Cortex of kidney (tissue), 1 donor: ENCODE measurements at regions not wholly inside any gene's neighbourhood (a gene's known extent, or its start where the extent isn't known, plus 50 kb on each side); places are given as distances from the start of the nearest gene placed in this dataset.
"Not testable (repeated sequence)": the region's sequence is repeated elsewhere in the genome, so short reads cannot be mapped to it uniquely, and the experiment has no call there.

ENCODE experiments used
- DNase-seq: peaks from one replicate; lab custom pipeline; 2025; lab: John Stamatoyannopoulos, UW

- no peak for DNase-seq
These were observed 106.3 kb upstream of the ANKRD28 start for GRCh38 chr3:15903759-15904720.

- DNase-seq, result no peak
These were observed 107.3 kb upstream of the ANKRD28 start for GRCh38 chr3:15905041-15905440.

GRCh38 chr3:15907403-15907802 lies 109.6 kb upstream of the ANKRD28 start:
- DNase-seq, result not testable (repeated sequence)

GRCh38 chr3:15918988-15919387 lies 121.2 kb upstream of the ANKRD28 start:
- no peak for DNase-seq

- DNase-seq, result no peak
These were observed 122.2 kb upstream of the ANKRD28 start for GRCh38 chr3:15919971-15920370.

GRCh38 chr3:15923640-15924405 lies 126.0 kb upstream of the ANKRD28 start:
- no peak for DNase-seq

- no peak for DNase-seq
These were observed 127.1 kb upstream of the ANKRD28 start for GRCh38 chr3:15924914-15925313.

GRCh38 chr3:15926871-15927270 lies 129.1 kb upstream of the ANKRD28 start:
- DNase-seq, result no peak

- no peak for DNase-seq
These were observed 130.2 kb upstream of the ANKRD28 start for GRCh38 chr3:15927969-15928368.

GRCh38 chr3:15929944-15930571 lies 132.3 kb upstream of the ANKRD28 start:
- DNase-seq, result no peak

GRCh38 chr3:15932348-15933300 lies 134.8 kb upstream of the ANKRD28 start:
- DNase-seq, result no peak

GRCh38 chr3:15933439-15934139 lies 135.8 kb upstream of the ANKRD28 start:
- no peak for DNase-seq

GRCh38 chr3:15934389-15935195 lies 136.8 kb upstream of the ANKRD28 start:
- no peak for DNase-seq

- DNase-seq, result no peak
These were observed 138.5 kb upstream of the ANKRD28 start for GRCh38 chr3:15936312-15936711.

GRCh38 chr3:15940641-15941040 lies 142.9 kb upstream of the ANKRD28 start:
- DNase-seq, result no peak

GRCh38 chr3:15941457-15941856 lies 143.7 kb upstream of the ANKRD28 start:
- DNase-seq, result not testable (repeated sequence)

GRCh38 chr3:15941958-15942357 lies 144.2 kb upstream of the ANKRD28 start:
- no peak for DNase-seq

- DNase-seq, result no peak
These were observed 144.7 kb upstream of the ANKRD28 start for GRCh38 chr3:15942462-15942861.

- DNase-seq, result no peak
These were observed 145.2 kb upstream of the ANKRD28 start for GRCh38 chr3:15942936-15943335.

- DNase-seq, result no peak
These were observed 150.6 kb upstream of the ANKRD28 start for GRCh38 chr3:15948388-15948787.
